ENCODE measurements at regions not wholly inside any gene's neighbourhood (a gene's known extent, or its start where the extent isn't known, plus 50 kb on each side); places are given as distances from the start of the nearest gene placed in this dataset.
A peak's percentile ranks its signal among the peaks of the same experiment; 100 is the strongest.

DNA sequence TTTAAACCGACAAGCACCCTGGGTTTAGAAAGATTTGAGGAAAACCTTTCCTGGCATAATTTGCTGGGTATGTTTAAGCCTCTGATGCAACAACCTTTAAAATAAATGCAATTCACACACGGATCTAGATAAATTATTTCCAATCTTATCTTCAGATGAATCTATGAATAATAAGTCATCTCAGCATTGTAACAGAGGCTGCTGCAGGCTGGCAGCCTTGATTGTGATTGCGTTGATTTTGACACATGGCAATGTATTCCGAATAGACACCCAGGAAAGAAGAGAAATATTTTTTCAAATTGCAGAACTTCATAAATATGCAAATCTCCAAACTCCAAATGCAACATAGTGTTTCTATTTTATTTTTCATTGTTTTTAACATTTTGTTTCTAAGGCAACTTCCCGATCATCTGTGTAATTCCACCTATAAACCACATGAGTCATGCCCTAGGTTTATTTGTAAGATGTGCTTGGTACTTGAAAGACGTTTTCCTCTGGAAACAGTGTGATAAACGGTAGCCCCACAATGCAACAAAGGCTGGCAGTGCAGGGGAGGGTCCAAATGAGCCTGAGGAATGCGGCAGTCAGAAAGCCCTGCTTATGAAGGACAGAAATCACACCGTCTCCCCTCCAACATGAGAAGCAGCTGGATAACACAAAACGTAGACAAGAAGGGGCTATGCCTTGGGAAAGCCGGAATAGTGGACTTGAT is 359.0 kb downstream of the BRD1 start:
- ATAC-seq (replicated peaks in 6 of 8): peak in 4 of 8 experiments; percentile 30 to 64 (median 56)
- in situ Hi-C loops (cut with MboI; ENCODE audit: low pct_unique_long_range_greater_than_20kb in 2 of 9, low sequenced_read_pairs in 9 of 9, unreplicated experiment in 9 of 9): no loop called here
- Histone ChIP-seq H3K4me3 (no peak overlapping the region), H3K4me1 (replicated peaks in 1 of 2) (peaks cover 0 to 6% of the 10 kb centered on the region in 2 donors), H3K27ac (no peak overlapping the region)
- 3 to 71% (median 43%) methylated on average over 3 to 8 of the region's 11 CpGs for WGBS, 10 experiments

DNA sequence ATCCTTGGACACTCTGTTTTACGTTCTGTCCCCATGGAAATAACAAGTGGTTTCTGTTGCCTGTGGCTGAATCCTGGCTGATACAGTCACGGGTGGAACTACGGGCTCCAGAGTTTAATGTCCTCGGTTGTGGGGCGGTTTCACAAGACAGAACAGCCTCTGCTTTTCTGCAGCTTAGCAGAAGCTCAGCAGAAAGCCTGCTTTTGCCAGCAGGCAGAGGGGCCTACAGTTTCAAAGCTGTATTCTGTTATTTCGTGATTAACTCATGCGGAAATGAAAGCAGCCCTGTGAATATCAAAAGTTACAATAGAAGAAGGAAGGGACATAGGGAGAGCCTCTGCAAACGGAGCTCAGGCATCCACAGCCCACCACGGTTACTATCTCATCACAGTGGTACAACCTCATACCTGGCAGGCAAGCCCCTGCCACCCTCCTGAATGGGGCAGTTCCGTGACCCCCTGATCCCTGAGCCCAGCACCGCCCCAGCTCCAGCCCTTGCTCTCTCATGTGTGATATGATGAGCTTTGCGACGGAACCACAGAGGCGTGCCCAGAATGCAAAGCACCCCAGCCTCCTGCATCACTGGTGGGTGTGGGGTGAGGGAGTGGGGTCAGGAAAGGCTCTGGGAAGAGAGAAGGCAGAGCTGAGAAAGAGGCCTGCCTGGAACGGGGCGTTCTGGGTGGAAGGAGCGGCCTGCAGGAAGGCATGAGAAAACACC is 360.6 kb downstream of the BRD1 start:
- Histone ChIP-seq H3K27ac (no peak overlapping the region), H3K4me3 (no peak overlapping the region), H3K4me1 (replicated peaks in 1 of 2) (peaks cover 0 to 6% of the 10 kb centered on the region in 2 donors)
- in situ Hi-C loops (cut with MboI; ENCODE audit: low pct_unique_long_range_greater_than_20kb in 2 of 9, low sequenced_read_pairs in 9 of 9, unreplicated experiment in 9 of 9): no loop called here
- peak in 3 of 8 experiments; percentile 22 to 46 (median 35) for ATAC-seq (replicated peaks in 6 of 8)
- 0 to 80% (median 56%) methylated on average over 2 to 8 of the region's 17 CpGs; no CpG with 5 or more reads in 1 of the 10 experiments for whole genome bisulfite sequencing, 10 experiments

DNA sequence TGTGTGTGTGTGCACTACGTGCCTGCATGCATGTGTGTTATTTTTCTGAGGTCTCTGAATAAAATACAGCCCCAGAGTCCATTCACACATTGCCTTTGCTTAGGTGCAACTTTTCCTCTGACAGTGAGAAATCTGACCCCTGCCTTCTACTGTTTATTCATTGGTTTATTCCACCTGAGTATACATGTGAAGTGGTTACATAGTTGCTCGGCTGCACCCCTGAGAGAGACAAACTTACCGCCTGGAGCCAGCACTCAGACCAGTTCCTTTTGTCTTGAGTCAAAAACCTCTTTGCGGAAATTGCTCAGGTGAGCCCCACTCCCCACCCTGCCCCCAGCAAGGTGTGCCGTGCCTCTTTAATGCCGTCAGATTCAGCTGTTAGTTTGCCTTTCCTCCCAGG is 363.6 kb downstream of the BRD1 start:
- WGBS, 10 experiments: 20 to 93% (median 66%) methylated on average over 1 to 2 of the region's 6 CpGs; no CpG with 5 or more reads in 6 of the 10 experiments
- no peak for ATAC-seq (replicated peaks in 6 of 8)
- H3K27ac ChIP-seq: no peak overlapping the region
- H3K4me3 ChIP-seq: no peak overlapping the region
- in situ Hi-C loops (cut with MboI; ENCODE audit: low pct_unique_long_range_greater_than_20kb in 2 of 9, low sequenced_read_pairs in 9 of 9, unreplicated experiment in 9 of 9): no loop called here
- peaks cover 0 to 6% of the 10 kb centered on the region in 2 donors for H3K4me1 ChIP-seq (replicated peaks in 1 of 2)

DNA sequence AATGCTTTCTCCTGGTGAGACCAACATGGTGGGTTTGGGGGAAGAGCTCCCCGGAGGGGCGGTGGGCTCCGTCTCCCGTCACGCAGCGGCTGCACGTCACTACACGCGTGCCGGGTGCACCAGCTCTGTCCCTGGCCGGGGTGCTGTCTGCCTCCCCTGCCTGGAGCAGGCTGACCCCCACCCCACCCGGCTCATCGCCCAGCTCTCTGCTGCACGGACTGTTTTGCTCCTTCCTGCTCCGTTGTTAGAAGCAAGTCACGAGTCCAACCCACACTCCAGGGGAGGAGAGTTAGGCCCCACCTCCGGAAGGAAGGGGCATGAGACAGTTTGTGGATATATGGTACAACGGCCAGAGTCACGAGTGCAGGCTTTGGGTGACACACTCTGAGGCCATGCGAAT is 364.9 kb downstream of the BRD1 start:
- no peak overlapping the region for H3K4me3 ChIP-seq
- in situ Hi-C loops (cut with MboI; ENCODE audit: low pct_unique_long_range_greater_than_20kb in 2 of 9, low sequenced_read_pairs in 9 of 9, unreplicated experiment in 9 of 9): no loop called here

DNA sequence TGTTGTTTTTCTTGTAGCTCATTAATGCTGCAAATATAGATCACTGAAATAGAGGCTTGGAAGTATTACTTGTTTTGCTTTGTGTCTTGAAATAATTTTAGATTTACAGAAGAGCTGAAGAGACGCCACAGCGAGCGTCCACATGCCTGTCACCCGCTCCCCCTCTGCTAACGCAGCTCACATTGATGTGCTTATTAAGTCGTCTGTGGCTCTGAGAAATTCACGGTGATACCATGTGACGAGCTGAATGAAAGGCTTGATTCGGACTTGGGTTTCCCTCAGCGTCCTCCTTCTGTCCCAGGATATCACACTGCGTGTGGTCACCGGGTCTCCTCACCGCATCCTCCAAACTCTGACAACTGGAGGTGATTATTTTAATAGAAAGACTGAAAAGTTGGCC is 365.4 kb downstream of the BRD1 start:
- ATAC-seq (replicated peaks in 6 of 8): peak in 2 of 8 experiments; percentile 31 to 32
- Histone ChIP-seq H3K27ac (no peak overlapping the region), H3K4me1 (replicated peaks in 1 of 2) (no peaks in the 10 kb centered on the region)

More for the DNA sequence above, 364.9 kb downstream of the BRD1 start:
- WGBS, 10 experiments: 87 to 100% (median 90%) methylated on average over 1 to 9 of the region's 20 CpGs; no CpG with 5 or more reads in 5 of the 10 experiments
- Histone ChIP-seq H3K27ac (no peak overlapping the region), H3K4me1 (replicated peaks in 1 of 2) (no peaks in the 10 kb centered on the region)
- peak in 3 of 8 experiments; percentile 89 to 90 (median 90) for ATAC-seq (replicated peaks in 6 of 8)

DNA sequence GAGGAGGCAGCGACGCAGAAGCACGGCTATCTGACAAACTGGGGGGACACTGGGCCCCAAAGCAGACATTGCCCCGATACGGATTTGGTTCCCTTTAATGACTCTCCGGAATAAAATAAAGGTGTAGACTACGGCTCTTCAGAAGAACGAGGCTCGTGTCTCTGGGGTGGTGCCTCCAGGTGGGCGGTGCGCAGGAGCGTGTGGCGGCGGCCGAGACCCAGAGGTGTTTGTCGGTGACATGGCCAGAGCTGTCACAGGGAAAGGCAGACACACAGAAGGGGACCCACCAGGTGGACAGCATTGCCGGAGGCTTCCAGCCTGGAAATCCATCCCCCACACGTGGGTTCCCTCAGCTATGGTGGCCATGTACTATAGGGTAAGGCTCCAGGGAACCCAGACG is 366.0 kb downstream of the BRD1 start:
- H3K4me1 ChIP-seq (replicated peaks in 1 of 2): no peaks in the 10 kb centered on the region
- no peak overlapping the region for H3K4me3 ChIP-seq
- in situ Hi-C loops (cut with MboI; ENCODE audit: low pct_unique_long_range_greater_than_20kb in 2 of 9, low sequenced_read_pairs in 9 of 9, unreplicated experiment in 9 of 9): no loop called here
- WGBS, 10 experiments: 80 to 95% (median 88%) methylated on average over 3 to 4 of the region's 19 CpGs; no CpG with 5 or more reads in 7 of the 10 experiments
- ATAC-seq (replicated peaks in 6 of 8): no peak
- no peak overlapping the region for H3K27ac ChIP-seq

More for the DNA sequence above, 365.4 kb downstream of the BRD1 start:
- no peak overlapping the region for H3K4me3 ChIP-seq
- whole genome bisulfite sequencing, 10 experiments: 37 to 85% (median 67%) methylated on average over 3 to 13 of the region's 13 CpGs; no CpG with 5 or more reads in 1 of the 10 experiments
- in situ Hi-C loops (cut with MboI; ENCODE audit: low pct_unique_long_range_greater_than_20kb in 2 of 9, low sequenced_read_pairs in 9 of 9, unreplicated experiment in 9 of 9): no loop called here

DNA sequence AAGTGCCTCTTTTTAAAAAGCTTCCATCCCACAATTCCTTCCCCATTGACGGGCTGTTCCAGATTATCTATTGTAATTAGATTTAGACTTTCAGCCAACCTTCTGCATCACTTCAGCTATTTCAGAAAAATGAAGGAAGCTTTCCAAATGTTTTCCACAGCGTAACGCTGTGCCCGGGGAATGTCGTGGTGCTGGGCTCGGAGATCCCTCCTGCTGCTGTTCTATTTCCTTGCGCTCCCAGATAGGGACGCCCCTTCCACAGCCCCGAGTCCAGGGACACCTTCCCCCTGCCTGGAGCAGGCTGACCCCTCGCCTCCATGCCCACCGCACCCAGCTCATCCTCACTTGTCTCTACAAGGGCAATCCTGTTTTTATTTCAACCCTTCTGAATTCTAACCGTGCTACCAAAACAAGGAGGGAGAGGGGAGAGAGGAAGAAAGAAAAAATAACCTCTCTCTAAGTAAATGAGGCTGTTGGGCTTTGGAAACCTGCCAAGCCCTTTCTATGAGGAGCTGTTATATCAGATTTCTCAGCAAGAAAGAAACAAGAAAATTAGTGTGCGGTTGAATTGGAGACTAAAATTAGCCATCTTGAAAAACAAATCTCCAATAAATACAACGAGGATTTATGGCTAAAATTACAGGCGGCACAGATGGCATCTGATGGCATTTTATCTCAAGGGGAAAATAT is 366.9 kb downstream of the BRD1 start:
- WGBS, 10 experiments: 0 to 75% (median 35%) methylated on average over 3 to 12 of the region's 15 CpGs; no CpG with 5 or more reads in 2 of the 10 experiments
- Histone ChIP-seq H3K27ac (no peak overlapping the region), H3K4me1 (replicated peaks in 1 of 2) (no peaks in the 10 kb centered on the region), H3K4me3 (no peak overlapping the region)
- in situ Hi-C loops (cut with MboI; ENCODE audit: low pct_unique_long_range_greater_than_20kb in 2 of 9, low sequenced_read_pairs in 9 of 9, unreplicated experiment in 9 of 9): no loop called here
- no peak for ATAC-seq (replicated peaks in 6 of 8)

DNA sequence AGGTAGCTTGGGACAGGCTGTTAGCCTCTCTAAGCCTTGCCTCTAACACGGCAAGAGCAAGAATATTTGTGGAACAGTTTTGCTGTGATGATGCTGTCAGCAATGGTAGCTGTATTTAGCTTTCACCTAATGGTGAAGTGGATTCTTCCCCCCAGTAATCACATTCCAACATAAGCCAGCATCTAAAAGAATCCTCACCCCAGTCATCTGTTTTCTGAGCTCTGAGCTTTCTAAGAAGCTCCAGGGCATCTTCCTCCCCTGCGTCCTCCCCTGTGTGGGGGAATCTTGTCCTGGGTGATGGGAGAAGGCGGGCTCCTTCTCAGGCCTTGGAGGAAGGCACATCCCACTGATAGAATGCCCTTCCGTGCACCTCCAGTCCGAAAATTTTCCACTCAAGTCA is 367.6 kb downstream of the BRD1 start:
- Histone ChIP-seq H3K27ac (no peak overlapping the region), H3K4me1 (replicated peaks in 1 of 2) (no peaks in the 10 kb centered on the region), H3K4me3 (no peak overlapping the region)
- 0 to 86% (median 20%) methylated on average over 1 to 4 of the region's 5 CpGs; no CpG with 5 or more reads in 3 of the 10 experiments for WGBS, 10 experiments
- no peak for ATAC-seq (replicated peaks in 6 of 8)
- in situ Hi-C loops (cut with MboI; ENCODE audit: low pct_unique_long_range_greater_than_20kb in 2 of 9, low sequenced_read_pairs in 9 of 9, unreplicated experiment in 9 of 9): no loop called here

DNA sequence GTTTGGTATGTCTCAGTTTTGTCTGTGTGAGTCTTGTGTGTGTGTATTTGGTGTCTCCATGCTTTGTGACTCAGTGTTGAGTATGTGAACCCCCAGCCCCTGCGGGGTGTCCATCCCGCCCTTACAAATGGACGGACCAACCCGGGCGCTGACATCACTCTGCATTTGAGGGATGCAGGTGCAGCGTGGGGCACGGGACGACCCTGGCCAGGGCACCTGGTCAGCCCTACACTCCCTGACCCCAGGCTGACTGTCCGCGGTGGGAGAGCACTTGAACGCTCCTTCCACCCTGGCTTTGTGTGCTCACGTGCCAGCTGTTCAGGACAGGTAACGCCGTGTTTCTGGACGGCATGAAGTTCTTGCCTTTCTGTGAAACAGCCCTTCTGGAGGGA is 369.0 kb downstream of the BRD1 start:
- no peaks in the 10 kb centered on the region for H3K4me1 ChIP-seq (replicated peaks in 1 of 2)
- ATAC-seq (replicated peaks in 6 of 8): no peak
- in situ Hi-C loops (cut with MboI; ENCODE audit: low pct_unique_long_range_greater_than_20kb in 2 of 9, low sequenced_read_pairs in 9 of 9, unreplicated experiment in 9 of 9): no loop called here
- WGBS, 10 experiments: 40 to 96% (median 93%) methylated on average over 1 to 10 of the region's 15 CpGs; no CpG with 5 or more reads in 7 of the 10 experiments
- H3K27ac ChIP-seq: no peak overlapping the region
- no peak overlapping the region for H3K4me3 ChIP-seq

DNA sequence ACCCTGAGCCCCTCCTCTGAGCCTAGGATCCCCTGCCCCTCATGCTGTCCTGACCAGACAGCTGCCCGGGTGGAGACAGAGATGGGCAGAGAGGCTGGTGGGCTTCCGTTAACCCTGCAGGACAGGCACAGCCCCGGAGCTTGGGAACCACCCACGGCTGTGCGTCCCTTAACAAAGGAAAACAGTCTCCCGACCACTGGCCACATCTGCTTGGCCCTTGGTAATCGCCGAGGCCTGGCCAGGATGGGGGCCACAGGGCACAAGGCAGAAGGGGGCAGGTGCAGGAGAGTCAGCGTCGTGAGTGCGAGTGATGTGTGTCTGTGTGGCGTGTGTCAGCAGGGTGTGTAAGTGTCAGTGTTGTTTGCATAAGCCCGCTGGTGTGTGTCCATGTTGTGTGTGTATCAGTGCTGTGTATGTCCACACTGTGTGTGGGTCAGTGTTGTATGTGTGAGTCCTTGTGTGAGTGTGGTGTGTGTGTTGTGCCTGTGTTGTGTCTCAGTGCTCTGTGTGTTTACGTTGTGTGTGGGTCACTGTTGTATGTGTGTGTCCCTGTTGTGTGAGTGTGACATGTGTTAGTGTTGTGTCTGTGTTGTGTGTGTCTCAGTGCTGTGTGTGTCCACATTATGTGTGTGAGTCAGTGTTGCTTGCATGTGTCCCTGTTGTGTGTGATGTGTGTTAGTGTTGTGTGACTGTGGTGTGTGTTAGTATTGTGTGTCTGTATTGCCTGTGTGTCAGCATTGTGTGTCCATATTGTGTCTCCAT is 369.5 kb downstream of the BRD1 start:
- Histone ChIP-seq H3K4me1 (replicated peaks in 1 of 2) (no peaks in the 10 kb centered on the region), H3K27ac (no peak overlapping the region), H3K4me3 (no peak overlapping the region)
- no peak for ATAC-seq (replicated peaks in 6 of 8)
- WGBS, 10 experiments: 30 to 89% (median 49%) methylated on average over 1 to 8 of the region's 14 CpGs; no CpG with 5 or more reads in 6 of the 10 experiments
- in situ Hi-C loops (cut with MboI; ENCODE audit: low pct_unique_long_range_greater_than_20kb in 2 of 9, low sequenced_read_pairs in 9 of 9, unreplicated experiment in 9 of 9): no loop called here

DNA sequence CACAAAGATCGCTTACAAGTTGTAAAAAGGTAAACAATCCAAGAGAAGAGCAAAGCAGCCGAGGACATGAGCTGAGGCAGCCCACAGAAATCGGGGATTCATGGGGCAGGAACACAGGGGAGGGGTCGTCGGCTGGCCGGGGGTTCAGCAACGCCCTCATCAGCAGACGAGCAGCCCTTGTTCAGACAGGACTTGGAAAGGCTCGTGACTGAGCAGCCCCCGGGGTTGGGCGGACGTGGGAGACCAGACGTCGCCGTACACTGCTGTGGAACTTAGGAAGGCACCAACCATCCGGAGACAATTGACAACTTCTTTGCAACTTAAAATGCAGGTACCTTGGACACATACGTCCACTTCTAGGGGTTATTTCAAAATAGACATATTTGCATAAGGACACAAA is 370.5 kb downstream of the BRD1 start:
- Histone ChIP-seq H3K4me3 (no peak overlapping the region), H3K27ac (no peak overlapping the region), H3K4me1 (replicated peaks in 1 of 2) (no peaks in the 10 kb centered on the region)
- 8 to 91% (median 36%) methylated on average over 2 to 10 of the region's 17 CpGs; no CpG with 5 or more reads in 1 of the 10 experiments for WGBS, 10 experiments
- no peak for ATAC-seq (replicated peaks in 6 of 8)
- in situ Hi-C loops (cut with MboI; ENCODE audit: low pct_unique_long_range_greater_than_20kb in 2 of 9, low sequenced_read_pairs in 9 of 9, unreplicated experiment in 9 of 9): no loop called here

DNA sequence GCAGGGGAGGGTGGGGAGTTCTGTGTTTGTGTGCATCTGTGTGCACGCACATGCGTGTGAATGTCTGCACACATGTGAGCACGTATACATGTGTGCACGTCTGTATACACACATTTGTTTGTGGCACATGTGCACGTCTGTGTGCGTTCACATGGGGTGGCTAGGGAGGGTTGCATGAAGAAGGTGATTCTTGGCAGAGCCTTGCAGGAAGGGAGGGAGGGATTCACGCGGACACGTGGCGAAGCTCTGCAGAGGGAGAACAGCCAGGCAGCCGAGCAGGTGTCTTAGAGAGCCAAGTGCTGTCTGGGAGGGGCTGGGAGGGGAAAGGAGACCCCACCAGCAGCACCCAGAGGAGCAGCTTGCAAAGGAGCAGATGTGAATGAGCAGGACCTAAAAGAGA is 372.1 kb downstream of the BRD1 start:
- in situ Hi-C loops (cut with MboI; ENCODE audit: low pct_unique_long_range_greater_than_20kb in 2 of 9, low sequenced_read_pairs in 9 of 9, unreplicated experiment in 9 of 9): no loop called here
- 13 to 100% (median 72%) methylated on average over 2 to 5 of the region's 11 CpGs; no CpG with 5 or more reads in 6 of the 10 experiments for WGBS, 10 experiments
- no peak overlapping the region for H3K4me3 ChIP-seq
- no peak overlapping the region for H3K27ac ChIP-seq
- H3K4me1 ChIP-seq (replicated peaks in 1 of 2): no peaks in the 10 kb centered on the region
- ATAC-seq (replicated peaks in 6 of 8): peak in 3 of 8 experiments; percentile 60 to 72 (median 60)
